ENCODE measurements at regions not wholly inside any gene's neighbourhood (a gene's known extent, or its start where the extent isn't known, plus 50 kb on each side); places are given as distances from the start of the nearest gene placed in this dataset.

- DNase-seq (ENCODE audit: low spot score) = no peak
- no peak for FAIRE-seq
Observed at GRCh38 chrX:26026179-26026578, 112.0 kb upstream of the MAGEB18 start.

- DNase-seq (ENCODE audit: low spot score) (no peak), FAIRE-seq (no peak)
Observed at GRCh38 chrX:26032111-26032912, 105.8 kb upstream of the MAGEB18 start.

- FAIRE-seq = no peak
- DNase-seq (ENCODE audit: low spot score) = no peak
Observed at GRCh38 chrX:26037367-26037766, 100.8 kb upstream of the MAGEB18 start.

- no peak for DNase-seq (ENCODE audit: low spot score)
- FAIRE-seq = no peak
Observed at GRCh38 chrX:26050099-26050498, 88.0 kb upstream of the MAGEB18 start.

GRCh38 chrX:26070882-26071281, 67.3 kb upstream of the MAGEB18 start:
- DNase-seq (ENCODE audit: low spot score) = no peak

GRCh38 chrX:26071618-26072017, 66.5 kb upstream of the MAGEB18 start:
- FAIRE-seq = no peak

More at GRCh38 chrX:26070882-26071281, 67.3 kb upstream of the MAGEB18 start:
- FAIRE-seq = no peak

GRCh38 chrX:26083093-26083492, 55.0 kb upstream of the MAGEB18 start:
- no peak for FAIRE-seq
- no peak for DNase-seq (ENCODE audit: low spot score)

More at GRCh38 chrX:26071618-26072017, 66.5 kb upstream of the MAGEB18 start:
- DNase-seq (ENCODE audit: low spot score) = no peak
